A549 (cell line): ENCODE measurements at regions not wholly inside any gene's neighbourhood (a gene's known extent, or its start where the extent isn't known, plus 50 kb on each side); places are given as distances from the start of the nearest gene placed in this dataset.
A peak's percentile ranks its signal among the peaks of the same experiment; 100 is the strongest.

Experiments used
- ATAC-seq, 2 experiments: fragments of 200-7000 bp in 1 of 2; fragments of >200 bp in 1 of 2; cut with Nextera tagmentation in 1 of 2; cut with Tn5 transposase in 1 of 2; 3 replicates each; pipeline versions ENCODE4 v1.8.0 to v1.9.1; 2018 to 2020; ENCODE audit warnings: mild to moderate bottlenecking in 1 of 2, moderate library complexity in 1 of 2
- CTCF ChIA-PET: fragments of 300-600 bp; sonication (Branson Sonifier 250); formaldehyde crosslinking; extraction: SDS; loops from one replicate; lab custom pipeline; 2021; ENCODE audit warnings: antibody characterized with exemption, inconsistent platforms; lab: Yijun Ruan, JAX
- POLR2A ChIA-PET: fragments of 350-600 bp; formaldehyde crosslinking; extraction: SDS; loops from one replicate; lab custom pipeline; 2021; ENCODE audit warnings: antibody characterized with exemption, inconsistent platforms; lab: Yijun Ruan, JAX
- DNase-seq, 2 experiments: peaks; one replicate each; pipeline versions ENCODE4 v3.0.0 to v3.0.0-alpha.2; 2011 to 2016; ENCODE audit warnings: low read depth in 1 of 2, low spot score in 1 of 2
- FAIRE-seq: peaks from 2 replicates; lab custom pipeline; 2011; peaks lifted over from hg19 to GRCh38; lab: Jason Lieb, UNC
- H3K27ac ChIP-seq, 2 experiments: fragments of >200 bp; sonication (Bioruptor Twin); formaldehyde crosslinking; 3 replicates each; pipeline ENCODE4 v1.5.1; 2016 to 2017
- H3K4me1 ChIP-seq: fragments of >200 bp; sonication (Bioruptor Twin); formaldehyde crosslinking; 3 replicates; pipeline ENCODE4 v1.6.1; 2016
- H3K4me2 ChIP-seq: fragments of >200 bp; sonication (Bioruptor Twin); formaldehyde crosslinking; 3 replicates; pipeline ENCODE4 v1.6.1; 2016
- H3K4me3 ChIP-seq: fragments of >200 bp; sonication (Bioruptor Twin); formaldehyde crosslinking; 3 replicates; pipeline ENCODE4 v1.5.1; 2016
- H3K9me3 ChIP-seq: fragments of >200 bp; sonication (Bioruptor Twin); formaldehyde crosslinking; 3 replicates; pipeline ENCODE4 v1.6.1; 2016
- CBX2 ChIP-seq: fragments of 200-600 bp; sonication (generic); IDR thresholded peaks from 2 replicates; pipeline ENCODE4 v1.6.1; 2016; ENCODE audit warnings: low read depth, mild to moderate bottlenecking, borderline replicate concordance
- CHD2 ChIP-seq: fragments of 150-350 bp; IDR thresholded peaks from 2 replicates; pipeline ENCODE4 v1.6.1; 2014; ENCODE audit warnings: low read length; ENCODE audit not compliant: partially characterized antibody
- CHD4 ChIP-seq: fragments of 200-600 bp; sonication (generic); IDR thresholded peaks from 2 replicates; pipeline ENCODE4 v1.6.1; 2016; ENCODE audit warnings: antibody characterized with exemption, mild to moderate bottlenecking, borderline replicate concordance
- EHF ChIP-seq: fragments of 250-450 bp; sonication (Bioruptor Pico); IDR thresholded peaks from 2 replicates; pipeline ENCODE4 v1.5.0; 2020; ENCODE audit warnings: mild to moderate bottlenecking
- FOSB ChIP-seq: fragments of 250-450 bp; sonication (Bioruptor Pico); IDR thresholded peaks from 2 replicates; pipeline ENCODE4 v1.5.0; 2020; ENCODE audit warnings: mild to moderate bottlenecking, moderate library complexity
- GATA3 ChIP-seq: IDR thresholded peaks from 2 replicates; pipeline ENCODE4 v1.6.1; 2012; ENCODE audit warnings: borderline replicate concordance
- HDAC2 ChIP-seq: fragments of 200-600 bp; sonication (generic); IDR thresholded peaks from 2 replicates; pipeline ENCODE4 v1.6.1; 2016
- HEYL ChIP-seq: fragments of 250-450 bp; sonication (Bioruptor Pico); IDR thresholded peaks from 2 replicates; pipeline ENCODE4 v1.8.0; 2021; ENCODE audit warnings: mild to moderate bottlenecking, moderate library complexity
- JUNB ChIP-seq: fragments of >200 bp; sonication (Bioruptor Twin); formaldehyde crosslinking; IDR thresholded peaks from 2 replicates; pipeline ENCODE4 v1.6.1; 2016
- KDM5A ChIP-seq: fragments of 200-600 bp; sonication (generic); IDR thresholded peaks from 2 replicates; pipeline ENCODE4 v1.6.1; 2016; ENCODE audit warnings: antibody characterized with exemption, mild to moderate bottlenecking
- MAFK ChIP-seq: fragments of 450-650 bp; IDR thresholded peaks from 2 replicates; pipeline ENCODE4 v1.6.1; 2014; ENCODE audit not compliant: partially characterized antibody
- MAZ ChIP-seq: fragments of 150-350 bp; IDR thresholded peaks from 2 replicates; pipeline ENCODE4 v1.6.1; 2014; ENCODE audit warnings: antibody characterized with exemption, low read depth, low read length, borderline replicate concordance
- MYC ChIP-seq: IDR thresholded peaks from 2 replicates; pipeline ENCODE4 v1.6.1; 2012; ENCODE audit warnings: mild to moderate bottlenecking, inconsistent platforms, low read length, improper control_type of control experiment, borderline replicate concordance
- NFE2L2 ChIP-seq: fragments of 150-350 bp; conservative IDR thresholded peaks from 2 replicates; pipeline ENCODE4 v1.6.1; 2014; ENCODE audit warnings: low read length
- NR3C1 ChIP-seq: fragments of >200 bp; sonication (Bioruptor Twin); formaldehyde crosslinking; IDR thresholded peaks from 3 replicates; pipeline ENCODE4 v1.6.1; 2017
- PHF8 ChIP-seq: fragments of 200-600 bp; sonication (generic); IDR thresholded peaks from 2 replicates; pipeline ENCODE4 v1.6.1; 2016; ENCODE audit warnings: low read depth, mild to moderate bottlenecking, antibody characterized with exemption, moderate library complexity, borderline replicate concordance
- RCOR1 ChIP-seq: fragments of 150-350 bp; IDR thresholded peaks from 2 replicates; pipeline ENCODE4 v1.6.1; 2014; ENCODE audit warnings: antibody characterized with exemption, low read length, low read depth
- RNF2 ChIP-seq: fragments of 200-600 bp; sonication (generic); IDR thresholded peaks from 2 replicates; pipeline ENCODE4 v1.6.1; 2016; ENCODE audit warnings: low read depth, mild to moderate bottlenecking, antibody characterized with exemption, moderate library complexity, borderline replicate concordance
- SREBF2 ChIP-seq: fragments of 450-650 bp; IDR thresholded peaks from 2 replicates; pipeline ENCODE4 v1.6.1; 2014; ENCODE audit warnings: mild to moderate bottlenecking, moderate library complexity
- TFCP2L1 ChIP-seq: fragments of 250-450 bp; sonication (Bioruptor Pico); IDR thresholded peaks from 2 replicates; pipeline ENCODE4 v1.5.0; 2021; ENCODE audit warnings: mild to moderate bottlenecking
- ZC3H11A ChIP-seq: fragments of 450-650 bp; IDR thresholded peaks from 2 replicates; pipeline ENCODE4 v1.6.1; 2014; ENCODE audit warnings: antibody characterized with exemption, mild to moderate bottlenecking
- ZNF302 ChIP-seq: fragments of 250-450 bp; sonication (Bioruptor Pico); IDR thresholded peaks from 2 replicates; pipeline ENCODE4 v1.9.0; 2021; ENCODE audit warnings: inconsistent platforms, mild to moderate bottlenecking, moderate library complexity
- ZSCAN20 ChIP-seq: fragments of 250-450 bp; sonication (Bioruptor Pico); IDR thresholded peaks from 2 replicates; pipeline ENCODE4 v1.8.0; 2022; ENCODE audit warnings: mild to moderate bottlenecking, moderate library complexity
- WGBS: methylation state at CpG from one replicate; pipeline ENCODE4 v1.1.6; 2017; ENCODE audit errors: missing lambda C conversion rate; 5-methylcytosine and 5-hydroxymethylcytosine counted together
- TF ChIP-seq, protein P1 (sequence below): fragments of >200 bp; sonication (Bioruptor Twin); formaldehyde crosslinking; IDR thresholded peaks from 3 replicates; pipeline ENCODE4 v1.6.1; 2016
- TF ChIP-seq, protein P2 (sequence below): fragments of >200 bp; sonication (Bioruptor Twin); formaldehyde crosslinking; IDR thresholded peaks from 2 replicates; pipeline ENCODE4 v1.6.1; 2016
- TF ChIP-seq, protein P3 (sequence below): fragments of 250-450 bp; sonication (Bioruptor Pico); IDR thresholded peaks from 2 replicates; pipeline ENCODE4 v1.5.0; 2021; ENCODE audit warnings: mild to moderate bottlenecking, moderate library complexity, borderline replicate concordance
- TF ChIP-seq, protein P4 (sequence below): fragments of 450-650 bp; IDR thresholded peaks from 2 replicates; pipeline ENCODE4 v1.6.1; 2014; ENCODE audit warnings: antibody characterized with exemption

DNA sequence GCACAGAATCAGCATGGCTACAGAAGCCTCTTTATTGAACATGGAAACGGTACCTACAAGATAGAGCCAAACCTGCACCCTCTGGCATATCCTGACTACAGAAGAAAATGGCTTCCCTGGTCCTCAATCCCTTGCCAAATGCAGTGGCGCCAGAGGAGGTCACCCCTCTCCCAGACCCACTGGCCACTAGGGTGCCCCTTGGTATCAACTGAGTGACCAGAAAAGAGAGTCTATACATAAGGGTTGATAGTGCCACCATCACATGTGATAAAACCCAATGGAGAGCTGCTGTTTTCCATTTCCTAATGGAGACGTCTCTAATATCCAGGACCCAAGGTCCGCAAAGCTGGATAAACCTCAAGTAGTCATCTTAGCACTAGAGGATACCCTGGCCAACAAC is 52.7 kb upstream of the ALK start:
- Histone ChIP-seq H3K4me2 (no peak overlapping the region), H3K9me3 (no peaks in the 10 kb centered on the region)
- TF ChIP-seq JUNB (no peak), EHF (CRISPR knock-in tag) (no peak), SREBF2 (no peak), RNF2 (no peak), CHD2 (no peak), KDM5A (no peak), ZSCAN20 (CRISPR knock-in tag) (no peak), FOSB (CRISPR knock-in tag) (no peak), ZNF302 (CRISPR knock-in tag) (no peak), CHD4 (no peak), HDAC2 (no peak), TFCP2L1 (no peak), RCOR1 (no peak), NFE2L2 (no peak), MAZ (no peak)
- TF ChIP-seq, protein P1, sequence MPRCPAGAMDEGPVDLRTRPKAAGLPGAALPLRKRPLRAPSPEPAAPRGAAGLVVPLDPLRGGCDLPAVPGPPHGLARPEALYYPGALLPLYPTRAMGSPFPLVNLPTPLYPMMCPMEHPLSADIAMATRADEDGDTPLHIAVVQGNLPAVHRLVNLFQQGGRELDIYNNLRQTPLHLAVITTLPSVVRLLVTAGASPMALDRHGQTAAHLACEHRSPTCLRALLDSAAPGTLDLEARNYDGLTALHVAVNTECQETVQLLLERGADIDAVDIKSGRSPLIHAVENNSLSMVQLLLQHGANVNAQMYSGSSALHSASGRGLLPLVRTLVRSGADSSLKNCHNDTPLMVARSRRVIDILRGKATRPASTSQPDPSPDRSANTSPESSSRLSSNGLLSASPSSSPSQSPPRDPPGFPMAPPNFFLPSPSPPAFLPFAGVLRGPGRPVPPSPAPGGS, result no peak
- TF ChIP-seq, protein P2, sequence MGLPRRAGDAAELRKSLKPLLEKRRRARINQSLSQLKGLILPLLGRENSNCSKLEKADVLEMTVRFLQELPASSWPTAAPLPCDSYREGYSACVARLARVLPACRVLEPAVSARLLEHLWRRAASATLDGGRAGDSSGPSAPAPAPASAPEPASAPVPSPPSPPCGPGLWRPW, result no peak
- TF ChIP-seq, protein P3, sequence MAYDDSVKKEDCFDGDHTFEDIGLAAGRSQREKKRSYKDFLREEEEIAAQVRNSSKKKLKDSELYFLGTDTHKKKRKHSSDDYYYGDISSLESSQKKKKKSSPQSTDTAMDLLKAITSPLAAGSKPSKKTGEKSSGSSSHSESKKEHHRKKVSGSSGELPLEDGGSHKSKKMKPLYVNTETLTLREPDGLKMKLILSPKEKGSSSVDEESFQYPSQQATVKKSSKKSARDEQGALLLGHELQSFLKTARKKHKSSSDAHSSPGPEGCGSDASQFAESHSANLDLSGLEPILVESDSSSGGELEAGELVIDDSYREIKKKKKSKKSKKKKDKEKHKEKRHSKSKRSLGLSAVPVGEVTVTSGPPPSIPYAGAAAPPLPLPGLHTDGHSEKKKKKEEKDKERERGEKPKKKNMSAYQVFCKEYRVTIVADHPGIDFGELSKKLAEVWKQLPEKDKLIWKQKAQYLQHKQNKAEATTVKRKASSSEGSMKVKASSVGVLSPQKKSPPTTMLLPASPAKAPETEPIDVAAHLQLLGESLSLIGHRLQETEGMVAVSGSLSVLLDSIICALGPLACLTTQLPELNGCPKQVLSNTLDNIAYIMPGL (CRISPR knock-in tag), result no peak
- TF ChIP-seq, all 56 proteins: peak for 0
- ATAC-seq, result no peak
- DNase-seq, result no peak
- H3K4me3 ChIP-seq, result no peak overlapping the region
- ChIA-PET POLR2A (no interaction called here), CTCF (no interaction called here)
- no peak for FAIRE-seq
- H3K4me1 ChIP-seq, result no peaks in the 10 kb centered on the region
- 51% methylated on average over 4 of the region's 4 CpGs for WGBS
- H3K27ac ChIP-seq, result no peak overlapping the region

DNA sequence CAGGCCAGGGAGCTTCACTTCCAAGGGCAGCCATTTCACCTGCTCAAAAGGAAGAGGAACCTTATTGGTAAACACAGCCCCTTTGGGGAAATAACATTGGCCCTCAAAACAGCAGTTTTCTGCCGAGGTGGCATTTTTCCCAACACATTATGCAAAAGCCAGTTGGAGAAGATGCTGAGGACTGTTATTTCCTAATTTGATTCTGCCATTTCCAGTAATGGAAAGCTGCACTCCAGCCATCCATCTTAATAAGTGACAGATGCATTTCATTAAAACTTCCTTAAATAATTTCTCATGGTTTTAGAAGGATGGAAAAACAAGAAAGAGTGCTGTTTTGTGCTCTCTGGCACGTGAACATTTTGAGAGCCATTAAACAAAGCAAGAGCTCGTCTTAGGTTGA is 55.9 kb upstream of the ALK start:
- H3K27ac ChIP-seq, result no peak overlapping the region
- ChIA-PET CTCF (interaction anchor here (0.8 to 1.6 kb wide), 2 partner anchors 8 to 13 kb away, joined by 3 read pairs; no protein-coding TSS in a partner anchor), POLR2A (interaction anchor here (0.8 kb wide), 1 partner anchor 1036 kb away, joined by 3 read pairs; no protein-coding TSS in a partner anchor)
- no peak overlapping the region for H3K4me3 ChIP-seq
- no peaks in the 10 kb centered on the region for H3K4me1 ChIP-seq
- DNase-seq (no peak), ATAC-seq (no peak), FAIRE-seq (no peak)
- no peaks in the 10 kb centered on the region for H3K9me3 ChIP-seq
- no peak for TF ChIP-seq CBX2
- peak; percentile 68 for TF ChIP-seq MAFK
- no peak for TF ChIP-seq MYC
- no peak for TF ChIP-seq NR3C1
- no peak for TF ChIP-seq MAZ
- under 1% methylated on average over 3 of the region's 3 CpGs for WGBS
- H3K4me2 ChIP-seq, result no peak overlapping the region

DNA sequence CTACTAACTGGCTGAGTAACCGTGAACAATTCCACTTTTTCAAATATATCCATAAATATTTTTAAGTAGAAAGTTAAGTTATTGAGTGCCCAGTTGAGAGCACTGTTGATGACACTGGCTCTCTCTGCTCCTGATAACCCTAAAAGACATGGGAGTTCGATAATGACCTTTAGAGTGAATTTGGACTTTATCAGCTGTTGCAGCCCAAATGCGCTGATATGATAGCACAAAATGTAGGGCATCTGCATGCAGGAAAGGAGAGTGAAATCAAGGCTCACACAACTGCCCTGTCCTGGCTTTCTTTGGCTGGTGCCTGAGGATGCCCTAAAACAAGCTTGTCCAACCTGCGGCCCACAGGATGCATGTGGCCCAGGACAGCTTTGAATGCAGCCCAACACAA is 60.0 kb upstream of the ALK start:
- DNase-seq (no peak), FAIRE-seq (no peak), ATAC-seq (no peak)
- POLR2A ChIA-PET, result no interaction called here
- WGBS, result 30% methylated on average over 4 of the region's 4 CpGs
- Histone ChIP-seq H3K4me2 (no peak overlapping the region), H3K9me3 (no peaks in the 10 kb centered on the region), H3K4me3 (no peak overlapping the region), H3K27ac (no peak overlapping the region), H3K4me1 (no peaks in the 10 kb centered on the region)
- CTCF ChIA-PET, result interaction anchor here (2.0 kb wide), 1 partner anchor 14 kb away, joined by 5 read pairs; no protein-coding TSS in a partner anchor
- TF ChIP-seq GATA3 (no peak), EHF (CRISPR knock-in tag) (no peak), HEYL (CRISPR knock-in tag) (no peak), PHF8 (no peak), ZC3H11A (no peak)
- TF ChIP-seq, protein P3 (CRISPR knock-in tag), result no peak
- TF ChIP-seq, protein P4, sequence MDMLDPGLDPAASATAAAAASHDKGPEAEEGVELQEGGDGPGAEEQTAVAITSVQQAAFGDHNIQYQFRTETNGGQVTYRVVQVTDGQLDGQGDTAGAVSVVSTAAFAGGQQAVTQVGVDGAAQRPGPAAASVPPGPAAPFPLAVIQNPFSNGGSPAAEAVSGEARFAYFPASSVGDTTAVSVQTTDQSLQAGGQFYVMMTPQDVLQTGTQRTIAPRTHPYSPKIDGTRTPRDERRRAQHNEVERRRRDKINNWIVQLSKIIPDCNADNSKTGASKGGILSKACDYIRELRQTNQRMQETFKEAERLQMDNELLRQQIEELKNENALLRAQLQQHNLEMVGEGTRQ, result no peak
- TF ChIP-seq, protein P2, result no peak
- TF ChIP-seq, protein P1, result no peak
